ENCODE measurements at regions not wholly inside any gene's neighbourhood (a gene's known extent, or its start where the extent isn't known, plus 50 kb on each side); places are given as distances from the start of the nearest gene placed in this dataset.

DNA sequence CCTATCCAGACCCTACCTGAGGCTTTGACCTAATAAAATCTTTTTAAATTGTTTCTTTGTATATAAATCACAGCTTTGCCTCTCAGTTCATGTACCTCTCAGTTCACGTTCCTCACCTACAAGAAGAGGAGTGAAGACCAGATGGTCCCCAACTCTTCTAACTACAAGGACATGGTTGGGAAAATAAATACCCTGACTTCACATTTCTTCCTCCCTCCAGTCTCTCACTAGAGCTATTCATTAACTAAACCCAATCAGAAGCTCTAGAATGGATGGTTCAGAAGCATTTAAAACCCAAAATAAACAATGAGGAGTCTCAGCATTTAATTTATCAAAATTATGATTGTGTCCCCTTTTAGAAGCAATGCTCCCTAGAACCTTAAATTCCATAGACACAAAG lies 97.3 kb upstream of the AGTR1 start:
- TF ChIP-seq RAD21 (IDR thresholded peaks at IDR 0.05; ENCODE audit: low read length): no peak
- TF ChIP-seq, protein P1, sequence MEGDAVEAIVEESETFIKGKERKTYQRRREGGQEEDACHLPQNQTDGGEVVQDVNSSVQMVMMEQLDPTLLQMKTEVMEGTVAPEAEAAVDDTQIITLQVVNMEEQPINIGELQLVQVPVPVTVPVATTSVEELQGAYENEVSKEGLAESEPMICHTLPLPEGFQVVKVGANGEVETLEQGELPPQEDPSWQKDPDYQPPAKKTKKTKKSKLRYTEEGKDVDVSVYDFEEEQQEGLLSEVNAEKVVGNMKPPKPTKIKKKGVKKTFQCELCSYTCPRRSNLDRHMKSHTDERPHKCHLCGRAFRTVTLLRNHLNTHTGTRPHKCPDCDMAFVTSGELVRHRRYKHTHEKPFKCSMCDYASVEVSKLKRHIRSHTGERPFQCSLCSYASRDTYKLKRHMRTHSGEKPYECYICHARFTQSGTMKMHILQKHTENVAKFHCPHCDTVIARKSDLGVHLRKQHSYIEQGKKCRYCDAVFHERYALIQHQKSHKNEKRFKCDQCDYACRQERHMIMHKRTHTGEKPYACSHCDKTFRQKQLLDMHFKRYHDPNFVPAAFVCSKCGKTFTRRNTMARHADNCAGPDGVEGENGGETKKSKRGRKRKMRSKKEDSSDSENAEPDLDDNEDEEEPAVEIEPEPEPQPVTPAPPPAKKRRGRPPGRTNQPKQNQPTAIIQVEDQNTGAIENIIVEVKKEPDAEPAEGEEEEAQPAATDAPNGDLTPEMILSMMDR (conservative IDR thresholded peaks at IDR 0.05; ENCODE audit: low read depth, low read length): no peak

All from IMR-90 (cell line).